ENCODE measurements at regions not wholly inside any gene's neighbourhood (a gene's known extent, or its start where the extent isn't known, plus 50 kb on each side); places are given as distances from the start of the nearest gene placed in this dataset.
A peak's percentile ranks its signal among the peaks of the same experiment; 100 is the strongest.

DNA sequence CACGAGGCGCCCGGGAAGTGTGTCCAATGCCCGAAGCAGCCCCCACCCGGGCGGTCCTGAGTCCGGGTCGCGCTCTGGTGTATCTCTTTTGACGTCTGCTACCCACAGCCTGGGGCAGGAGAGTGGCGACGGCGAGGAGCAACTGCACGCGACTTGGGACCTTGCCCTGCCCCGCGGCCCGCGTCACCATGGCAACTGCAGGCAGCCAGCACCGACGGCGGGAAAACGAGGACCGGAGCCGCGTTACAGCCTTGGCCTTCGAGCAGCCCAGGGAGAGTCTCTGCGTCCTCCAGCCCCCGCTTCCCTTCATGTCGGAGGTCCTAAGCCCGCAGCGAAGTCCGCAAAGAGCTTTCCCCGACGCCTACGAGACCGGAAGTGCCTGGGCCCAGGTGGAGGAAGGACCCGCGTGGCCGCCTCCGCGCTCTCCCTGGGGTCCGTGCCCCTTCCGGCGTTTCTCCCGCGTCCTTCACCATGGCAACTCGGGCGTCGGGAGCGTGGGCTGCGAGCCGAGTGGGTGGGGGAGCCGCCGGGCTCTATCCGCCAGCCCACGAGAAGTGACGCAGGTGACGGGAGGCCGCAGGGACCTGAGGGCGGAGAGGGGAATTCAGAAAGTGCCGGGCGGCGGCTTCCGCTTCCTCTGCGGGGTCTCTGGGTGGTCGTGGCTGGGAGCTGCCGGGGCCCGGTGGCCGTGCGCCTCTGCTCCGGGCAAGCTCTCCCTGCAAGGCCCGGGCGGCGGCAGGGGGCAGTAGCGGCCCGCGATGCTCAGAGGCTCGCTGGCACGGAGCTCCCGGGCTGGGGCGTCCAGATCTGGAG is 88.6 kb upstream of the TGM3 start (continued):
- peak; percentile 31; the same call in 1 of the 2 replicates for TF ChIP-seq ZNF703 (CRISPR knock-in tag; IDR thresholded peaks at IDR 0.05; ENCODE audit: borderline replicate concordance)
- TF ChIP-seq, protein P1, sequence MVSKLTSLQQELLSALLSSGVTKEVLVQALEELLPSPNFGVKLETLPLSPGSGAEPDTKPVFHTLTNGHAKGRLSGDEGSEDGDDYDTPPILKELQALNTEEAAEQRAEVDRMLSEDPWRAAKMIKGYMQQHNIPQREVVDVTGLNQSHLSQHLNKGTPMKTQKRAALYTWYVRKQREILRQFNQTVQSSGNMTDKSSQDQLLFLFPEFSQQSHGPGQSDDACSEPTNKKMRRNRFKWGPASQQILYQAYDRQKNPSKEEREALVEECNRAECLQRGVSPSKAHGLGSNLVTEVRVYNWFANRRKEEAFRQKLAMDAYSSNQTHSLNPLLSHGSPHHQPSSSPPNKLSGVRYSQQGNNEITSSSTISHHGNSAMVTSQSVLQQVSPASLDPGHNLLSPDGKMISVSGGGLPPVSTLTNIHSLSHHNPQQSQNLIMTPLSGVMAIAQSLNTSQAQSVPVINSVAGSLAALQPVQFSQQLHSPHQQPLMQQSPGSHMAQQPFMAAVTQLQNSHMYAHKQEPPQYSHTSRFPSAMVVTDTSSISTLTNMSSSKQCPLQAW (CRISPR knock-in tag; IDR thresholded peaks at IDR 0.05): peak; percentile 87
- 0 out of 2 replicates have a peak, but pooled peaks have one; percentile 67 for TF ChIP-seq ZNF570 (CRISPR knock-in tag; IDR thresholded peaks at IDR 0.05; ENCODE audit: borderline replicate concordance)
- peak; percentile 99 for TF ChIP-seq ZNF777 (CRISPR knock-in tag; IDR thresholded peaks at IDR 0.05)
- TF ChIP-seq MLLT10 (CRISPR knock-in tag; IDR thresholded peaks at IDR 0.05): no peak
- TF ChIP-seq, protein P2, sequence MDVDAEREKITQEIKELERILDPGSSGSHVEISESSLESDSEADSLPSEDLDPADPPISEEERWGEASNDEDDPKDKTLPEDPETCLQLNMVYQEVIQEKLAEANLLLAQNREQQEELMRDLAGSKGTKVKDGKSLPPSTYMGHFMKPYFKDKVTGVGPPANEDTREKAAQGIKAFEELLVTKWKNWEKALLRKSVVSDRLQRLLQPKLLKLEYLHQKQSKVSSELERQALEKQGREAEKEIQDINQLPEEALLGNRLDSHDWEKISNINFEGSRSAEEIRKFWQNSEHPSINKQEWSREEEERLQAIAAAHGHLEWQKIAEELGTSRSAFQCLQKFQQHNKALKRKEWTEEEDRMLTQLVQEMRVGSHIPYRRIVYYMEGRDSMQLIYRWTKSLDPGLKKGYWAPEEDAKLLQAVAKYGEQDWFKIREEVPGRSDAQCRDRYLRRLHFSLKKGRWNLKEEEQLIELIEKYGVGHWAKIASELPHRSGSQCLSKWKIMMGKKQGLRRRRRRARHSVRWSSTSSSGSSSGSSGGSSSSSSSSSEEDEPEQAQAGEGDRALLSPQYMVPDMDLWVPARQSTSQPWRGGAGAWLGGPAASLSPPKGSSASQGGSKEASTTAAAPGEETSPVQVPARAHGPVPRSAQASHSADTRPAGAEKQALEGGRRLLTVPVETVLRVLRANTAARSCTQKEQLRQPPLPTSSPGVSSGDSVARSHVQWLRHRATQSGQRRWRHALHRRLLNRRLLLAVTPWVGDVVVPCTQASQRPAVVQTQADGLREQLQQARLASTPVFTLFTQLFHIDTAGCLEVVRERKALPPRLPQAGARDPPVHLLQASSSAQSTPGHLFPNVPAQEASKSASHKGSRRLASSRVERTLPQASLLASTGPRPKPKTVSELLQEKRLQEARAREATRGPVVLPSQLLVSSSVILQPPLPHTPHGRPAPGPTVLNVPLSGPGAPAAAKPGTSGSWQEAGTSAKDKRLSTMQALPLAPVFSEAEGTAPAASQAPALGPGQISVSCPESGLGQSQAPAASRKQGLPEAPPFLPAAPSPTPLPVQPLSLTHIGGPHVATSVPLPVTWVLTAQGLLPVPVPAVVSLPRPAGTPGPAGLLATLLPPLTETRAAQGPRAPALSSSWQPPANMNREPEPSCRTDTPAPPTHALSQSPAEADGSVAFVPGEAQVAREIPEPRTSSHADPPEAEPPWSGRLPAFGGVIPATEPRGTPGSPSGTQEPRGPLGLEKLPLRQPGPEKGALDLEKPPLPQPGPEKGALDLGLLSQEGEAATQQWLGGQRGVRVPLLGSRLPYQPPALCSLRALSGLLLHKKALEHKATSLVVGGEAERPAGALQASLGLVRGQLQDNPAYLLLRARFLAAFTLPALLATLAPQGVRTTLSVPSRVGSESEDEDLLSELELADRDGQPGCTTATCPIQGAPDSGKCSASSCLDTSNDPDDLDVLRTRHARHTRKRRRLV (CRISPR knock-in tag; IDR thresholded peaks at IDR 0.05): no peak
- TF ChIP-seq RCOR2 (CRISPR knock-in tag; IDR thresholded peaks at IDR 0.05): no peak
- no peak for TF ChIP-seq NR2F6 (IDR thresholded peaks at IDR 0.05)
- no peak; the same call in 1 of the 2 replicates for TF ChIP-seq NR2F6 (CRISPR knock-in tag; IDR thresholded peaks at IDR 0.05)
- TF ChIP-seq, protein P3, sequence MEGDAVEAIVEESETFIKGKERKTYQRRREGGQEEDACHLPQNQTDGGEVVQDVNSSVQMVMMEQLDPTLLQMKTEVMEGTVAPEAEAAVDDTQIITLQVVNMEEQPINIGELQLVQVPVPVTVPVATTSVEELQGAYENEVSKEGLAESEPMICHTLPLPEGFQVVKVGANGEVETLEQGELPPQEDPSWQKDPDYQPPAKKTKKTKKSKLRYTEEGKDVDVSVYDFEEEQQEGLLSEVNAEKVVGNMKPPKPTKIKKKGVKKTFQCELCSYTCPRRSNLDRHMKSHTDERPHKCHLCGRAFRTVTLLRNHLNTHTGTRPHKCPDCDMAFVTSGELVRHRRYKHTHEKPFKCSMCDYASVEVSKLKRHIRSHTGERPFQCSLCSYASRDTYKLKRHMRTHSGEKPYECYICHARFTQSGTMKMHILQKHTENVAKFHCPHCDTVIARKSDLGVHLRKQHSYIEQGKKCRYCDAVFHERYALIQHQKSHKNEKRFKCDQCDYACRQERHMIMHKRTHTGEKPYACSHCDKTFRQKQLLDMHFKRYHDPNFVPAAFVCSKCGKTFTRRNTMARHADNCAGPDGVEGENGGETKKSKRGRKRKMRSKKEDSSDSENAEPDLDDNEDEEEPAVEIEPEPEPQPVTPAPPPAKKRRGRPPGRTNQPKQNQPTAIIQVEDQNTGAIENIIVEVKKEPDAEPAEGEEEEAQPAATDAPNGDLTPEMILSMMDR (CRISPR knock-in tag; IDR thresholded peaks at IDR 0.05): peak; percentile 99
- TF ChIP-seq ATF7 (IDR thresholded peaks at IDR 0.05): no peak
- TF ChIP-seq ATF7 (CRISPR knock-in tag; IDR thresholded peaks at IDR 0.05): peak; percentile 55; the same call in 1 of the 2 replicates
- peak; percentile 57 for TF ChIP-seq RBM39 (IDR thresholded peaks at IDR 0.05; ENCODE audit: low read depth, low read length, poor library complexity, severe bottlenecking)
- no peak for TF ChIP-seq IKZF1 (IDR thresholded peaks at IDR 0.05)
- TF ChIP-seq ZNF674 (CRISPR knock-in tag; IDR thresholded peaks at IDR 0.05; ENCODE audit: low read depth): no peak
- 0 out of 2 replicates have a peak, but pooled peaks have one; percentile 55 for TF ChIP-seq ZBTB8A (CRISPR knock-in tag; IDR thresholded peaks at IDR 0.05; ENCODE audit: borderline replicate concordance, low read depth)
- peak; percentile 82; the same call in 1 of the 2 replicates for TF ChIP-seq EZH2 (conservative IDR thresholded peaks at IDR 0.05; ENCODE audit: low read depth, low read length)
- 0 out of 2 replicates have a peak, but pooled peaks have one; percentile 58 for TF ChIP-seq ZNF331 (CRISPR knock-in tag; IDR thresholded peaks at IDR 0.05)
- TF ChIP-seq ZNF136 (CRISPR knock-in tag; IDR thresholded peaks at IDR 0.05; ENCODE audit: low read depth): no peak; the same call in 1 of the 2 replicates
- no peak for TF ChIP-seq KMT2B (CRISPR knock-in tag; IDR thresholded peaks at IDR 0.05)
- TF ChIP-seq CC2D1A (CRISPR knock-in tag; IDR thresholded peaks at IDR 0.05): 0 out of 2 replicates have a peak, but pooled peaks have one; percentile 60

Measured in HepG2 (cell line).